Astrocyte of the cerebellum (primary cell): ENCODE measurements at regions not wholly inside any gene's neighbourhood (a gene's known extent, or its start where the extent isn't known, plus 50 kb on each side); places are given as distances from the start of the nearest gene placed in this dataset.

Source experiments
- DNase-seq: peaks from one replicate; pipeline ENCODE4 v3.0.0-alpha.2; 2011; ENCODE audit warnings: low read depth
- H3K4me3 ChIP-seq: 2 replicates; pipeline ENCODE4 v1.5.1; 2011; ENCODE audit warnings: mild to moderate bottlenecking, low read depth, low read length, moderate library complexity
- in situ Hi-C: cut with HindIII; loops from 2 replicates; pipeline ENCODE4 v1.10.0; 2017; ENCODE audit warnings: low sequenced_read_pairs
- TF ChIP-seq, protein P1 (sequence below): IDR thresholded peaks from 2 replicates; pipeline ENCODE4 v1.5.1; 2012; ENCODE audit warnings: low read length, low read depth, moderate library complexity, mild to moderate bottlenecking; ENCODE audit errors: missing control alignments

DNA sequence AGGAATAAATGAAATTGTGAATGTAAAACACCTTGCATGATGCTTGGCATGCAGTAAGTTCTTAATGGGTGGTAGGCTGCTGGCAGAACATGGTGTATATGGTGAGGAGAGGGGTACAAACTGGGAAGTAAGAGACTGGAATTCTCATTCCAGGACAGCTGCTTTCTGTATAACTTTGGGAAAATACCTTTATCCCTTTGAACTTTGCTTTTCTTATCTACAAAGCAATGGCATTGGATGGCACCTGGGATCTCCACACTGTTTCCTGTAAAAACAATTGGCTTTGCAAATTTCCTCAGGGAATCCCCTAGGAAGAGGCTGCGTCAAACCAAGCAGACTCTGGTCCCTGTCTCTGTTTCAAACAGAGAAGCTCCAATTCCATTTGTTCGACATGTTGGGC, 100.7 kb upstream of the SLC4A7 start:
- in situ Hi-C loops, result no loop called here
- TF ChIP-seq, protein P1, sequence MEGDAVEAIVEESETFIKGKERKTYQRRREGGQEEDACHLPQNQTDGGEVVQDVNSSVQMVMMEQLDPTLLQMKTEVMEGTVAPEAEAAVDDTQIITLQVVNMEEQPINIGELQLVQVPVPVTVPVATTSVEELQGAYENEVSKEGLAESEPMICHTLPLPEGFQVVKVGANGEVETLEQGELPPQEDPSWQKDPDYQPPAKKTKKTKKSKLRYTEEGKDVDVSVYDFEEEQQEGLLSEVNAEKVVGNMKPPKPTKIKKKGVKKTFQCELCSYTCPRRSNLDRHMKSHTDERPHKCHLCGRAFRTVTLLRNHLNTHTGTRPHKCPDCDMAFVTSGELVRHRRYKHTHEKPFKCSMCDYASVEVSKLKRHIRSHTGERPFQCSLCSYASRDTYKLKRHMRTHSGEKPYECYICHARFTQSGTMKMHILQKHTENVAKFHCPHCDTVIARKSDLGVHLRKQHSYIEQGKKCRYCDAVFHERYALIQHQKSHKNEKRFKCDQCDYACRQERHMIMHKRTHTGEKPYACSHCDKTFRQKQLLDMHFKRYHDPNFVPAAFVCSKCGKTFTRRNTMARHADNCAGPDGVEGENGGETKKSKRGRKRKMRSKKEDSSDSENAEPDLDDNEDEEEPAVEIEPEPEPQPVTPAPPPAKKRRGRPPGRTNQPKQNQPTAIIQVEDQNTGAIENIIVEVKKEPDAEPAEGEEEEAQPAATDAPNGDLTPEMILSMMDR, result no peak
- no peak for DNase-seq
- no peak overlapping the region for H3K4me3 ChIP-seq

DNA sequence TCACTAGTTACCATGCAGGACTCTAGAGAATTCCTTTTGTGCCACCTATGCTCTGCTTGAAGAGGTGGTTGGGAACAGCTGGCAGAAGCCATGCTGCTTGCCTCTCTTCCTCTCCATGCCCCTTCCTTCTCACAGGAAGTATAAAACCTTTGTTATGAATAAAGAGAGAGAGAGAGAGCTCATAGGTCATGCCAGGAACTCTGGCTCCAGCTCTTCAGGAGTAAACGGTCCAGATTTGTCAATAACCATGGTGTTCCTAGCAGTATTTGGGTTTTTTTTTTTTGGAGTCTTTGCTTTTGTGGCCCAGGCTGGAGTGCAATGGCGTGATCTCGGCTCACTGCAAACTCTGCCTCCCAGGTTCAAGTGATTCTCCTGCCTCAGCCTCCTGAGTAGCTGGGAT, 97.7 kb upstream of the SLC4A7 start:
- in situ Hi-C loops, result no loop called here
- no peak for DNase-seq
- TF ChIP-seq, protein P1, result no peak
- no peak overlapping the region for H3K4me3 ChIP-seq

DNA sequence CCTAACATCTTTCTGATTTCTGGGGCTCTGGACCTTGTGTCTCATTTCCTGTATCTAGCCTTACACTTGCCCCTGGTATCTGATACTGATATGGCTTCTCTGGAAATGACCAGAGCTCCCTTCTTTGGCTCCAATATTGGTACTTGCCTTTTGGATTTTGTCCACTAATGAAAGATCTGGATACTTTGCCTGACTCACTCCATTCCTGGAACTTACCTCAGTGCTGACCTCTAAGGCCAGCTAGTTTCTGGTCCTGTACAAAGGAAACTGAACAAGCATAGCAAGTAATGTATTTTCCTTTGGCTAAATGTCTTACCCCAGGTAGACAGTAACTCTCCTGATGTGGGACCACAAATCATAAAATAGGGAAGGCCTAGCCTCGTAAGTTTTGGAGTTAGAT, 93.8 kb upstream of the SLC4A7 start:
- TF ChIP-seq, protein P1, result no peak
- no peak for DNase-seq
- in situ Hi-C loops, result no loop called here
- no peak overlapping the region for H3K4me3 ChIP-seq

DNA sequence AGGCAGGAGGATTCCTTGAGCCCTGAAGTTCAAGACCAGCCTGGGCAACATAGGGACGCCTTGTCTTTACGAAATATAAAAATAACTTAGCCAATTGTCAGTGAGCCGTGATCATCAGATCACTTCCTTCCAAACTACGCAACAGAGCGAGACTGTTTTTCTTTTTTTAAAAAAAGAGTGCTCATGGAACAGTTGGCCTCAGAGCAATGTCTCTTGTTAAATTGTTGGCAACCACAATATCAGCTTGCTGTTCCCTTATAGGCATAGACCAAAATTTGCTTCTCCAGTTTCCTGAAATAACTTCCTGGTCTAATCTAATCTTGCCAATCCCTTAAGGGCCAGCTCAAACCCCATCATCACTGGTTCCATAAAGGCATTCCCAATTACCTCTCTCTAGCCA, 93.3 kb upstream of the SLC4A7 start:
- in situ Hi-C loops, result no loop called here
- DNase-seq, result no peak
- TF ChIP-seq, protein P1, result no peak

DNA sequence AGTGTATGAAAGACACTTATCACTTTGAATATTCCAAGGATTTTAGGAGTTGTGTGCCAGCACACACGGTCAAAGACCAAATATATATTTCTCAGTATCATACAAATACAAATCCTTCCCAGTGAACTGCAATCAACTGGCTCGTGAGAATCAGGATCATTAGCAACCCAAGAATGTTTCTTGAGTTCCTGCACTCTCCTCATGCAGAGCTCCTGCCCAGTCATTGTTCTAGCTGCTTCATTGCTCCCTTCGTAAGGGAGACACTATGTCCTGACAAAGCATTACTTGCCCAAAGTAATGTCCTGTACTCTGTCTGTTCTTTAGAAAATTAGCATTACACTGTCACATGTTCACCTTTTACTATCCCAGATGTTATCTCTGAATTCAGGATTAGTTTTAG, 92.0 kb upstream of the SLC4A7 start:
- TF ChIP-seq, protein P1, result no peak
- in situ Hi-C loops, result no loop called here
- no peak for DNase-seq
- H3K4me3 ChIP-seq, result no peak overlapping the region

More for the DNA sequence above, 93.3 kb upstream of the SLC4A7 start:
- H3K4me3 ChIP-seq, result no peak overlapping the region

DNA sequence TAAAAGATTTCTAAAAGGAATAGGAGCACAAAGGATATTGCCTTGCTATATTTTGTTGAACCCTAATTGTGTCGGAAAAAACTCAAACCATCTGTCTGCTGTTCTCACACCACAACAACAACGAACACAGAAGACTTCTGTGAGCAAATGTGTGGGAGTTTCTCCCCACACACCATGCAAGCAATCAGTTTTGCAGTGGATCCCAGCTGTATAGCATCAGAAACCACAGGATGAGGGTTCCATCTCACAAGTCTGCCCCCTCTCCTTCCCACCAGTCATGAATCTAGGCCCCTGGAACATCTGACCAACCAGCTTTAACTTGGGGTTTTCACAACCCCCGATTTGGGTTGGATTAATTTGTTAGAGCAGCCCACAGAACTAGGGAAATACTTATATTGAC, 91.3 kb upstream of the SLC4A7 start:
- DNase-seq, result no peak
- no peak overlapping the region for H3K4me3 ChIP-seq
- TF ChIP-seq, protein P1, result no peak
- in situ Hi-C loops, result no loop called here

DNA sequence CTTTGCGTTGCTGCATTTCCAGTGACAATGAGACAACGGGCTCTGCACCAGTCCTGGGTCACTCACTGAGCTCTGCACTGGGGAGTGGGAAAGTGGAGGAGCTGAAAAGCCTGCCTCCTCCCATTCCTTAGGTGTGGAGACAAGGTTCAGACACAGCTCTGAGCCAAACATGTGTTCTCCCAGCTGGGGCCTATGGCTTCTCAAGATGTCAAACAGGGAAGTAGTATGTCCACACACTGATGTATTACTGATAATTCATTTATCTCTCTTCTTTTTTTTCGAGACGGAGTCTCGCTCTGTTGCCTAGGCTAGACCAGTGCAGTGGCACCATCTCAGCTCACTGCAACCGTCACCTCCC, 90.2 kb upstream of the SLC4A7 start:
- TF ChIP-seq, protein P1, result no peak
- H3K4me3 ChIP-seq, result no peak overlapping the region
- in situ Hi-C loops, result no loop called here
- no peak for DNase-seq
